HG03103 (cell line): ENCODE measurements at regions not wholly inside any gene's neighbourhood (a gene's known extent, or its start where the extent isn't known, plus 50 kb on each side); places are given as distances from the start of the nearest gene placed in this dataset.
"Not testable (repeated sequence)": the region's sequence is repeated elsewhere in the genome, so short reads cannot be mapped to it uniquely, and the experiment has no call there.

ENCODE experiments used
- ATAC-seq: cut with Tn5 transposase; IDR thresholded peaks from one replicate; pipeline ENCODE4 v1.9.1; 2021; ENCODE audit warnings: low read depth; ENCODE audit not compliant: unreplicated experiment

GRCh38 chr1:219324629-219325367, 151.1 kb downstream of the LYPLAL1 start:
- ATAC-seq, result peak; percentile 72

DNA sequence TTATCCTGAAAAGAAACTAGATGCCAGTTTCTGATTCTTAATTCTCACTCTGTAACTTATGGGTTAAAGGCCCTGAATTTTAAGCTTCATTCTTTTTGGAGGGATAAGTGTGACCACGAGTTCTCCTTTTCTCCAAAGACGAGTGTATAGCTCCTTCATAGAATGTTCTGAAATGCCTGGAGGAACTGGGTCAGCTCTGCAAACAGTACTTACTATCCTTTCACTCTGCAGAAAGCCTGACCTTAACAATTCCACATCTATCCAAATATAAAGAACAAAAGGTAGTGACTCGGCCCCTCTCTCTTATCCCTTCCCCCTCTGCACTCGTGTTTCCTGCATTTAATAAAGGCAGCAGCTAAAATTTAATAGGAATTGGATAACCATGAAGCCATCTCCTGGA, 150.5 kb downstream of the LYPLAL1 start:
- no peak for ATAC-seq

GRCh38 chr1:219323426-219323825, 149.7 kb downstream of the LYPLAL1 start:
- no peak for ATAC-seq

DNA sequence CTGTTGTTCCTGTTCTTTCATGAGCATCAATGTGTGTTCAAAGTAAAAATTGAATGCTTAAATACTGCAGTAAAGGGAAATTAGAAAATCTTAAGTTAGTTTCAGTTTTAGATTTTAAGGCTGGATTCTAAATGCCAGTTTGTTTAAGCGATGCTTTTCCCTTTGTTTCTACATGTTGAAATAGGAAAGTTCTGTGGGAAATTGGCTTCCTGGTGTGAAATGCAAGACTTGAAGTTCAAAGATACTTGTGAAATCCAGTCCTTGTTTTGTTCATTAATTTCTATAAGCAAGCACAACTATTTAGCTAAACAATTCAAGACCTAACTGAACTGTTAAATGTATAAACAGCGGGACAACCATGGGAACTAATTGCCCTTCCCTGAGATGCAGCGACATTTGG, 149.1 kb downstream of the LYPLAL1 start:
- no peak for ATAC-seq

DNA sequence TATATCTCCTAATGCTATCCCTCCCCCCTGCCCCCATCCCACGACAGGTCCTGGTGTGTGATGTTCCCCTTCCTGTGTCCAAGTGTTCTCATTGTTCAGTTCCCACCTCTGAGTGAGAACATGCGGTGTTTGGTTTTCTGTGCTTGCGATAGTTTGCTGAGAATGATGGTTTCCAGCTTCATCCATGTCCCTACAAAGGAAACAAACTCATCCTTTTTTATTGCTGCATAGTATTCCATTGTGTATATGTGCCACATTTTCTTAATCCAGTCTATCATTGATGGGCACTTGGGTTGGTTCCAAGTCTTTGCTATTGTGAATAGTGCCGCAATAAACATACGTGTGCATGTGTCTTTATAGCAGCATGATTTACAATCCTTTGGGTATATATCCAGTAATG, 146.9 kb downstream of the LYPLAL1 start:
- ATAC-seq, result not testable (repeated sequence)

DNA sequence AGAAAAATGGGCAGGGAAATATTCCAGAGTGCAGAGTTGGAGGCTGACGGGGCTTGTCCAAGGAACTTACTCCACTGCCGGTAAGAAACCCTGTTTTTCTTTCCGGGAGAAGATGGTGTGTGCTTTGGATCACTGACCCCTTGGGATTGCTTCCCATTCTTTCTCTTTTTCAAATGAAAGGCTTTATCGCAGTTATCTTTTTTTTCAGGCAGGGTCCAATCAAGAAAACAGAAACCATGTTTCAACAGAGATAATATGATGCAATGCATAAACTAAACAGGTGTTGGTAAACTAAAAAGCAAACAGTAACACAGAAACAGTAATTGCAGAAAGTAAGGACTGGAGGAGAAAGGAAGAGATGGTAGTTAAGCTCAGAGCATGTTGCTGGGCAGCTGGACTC, 145.1 kb downstream of the LYPLAL1 start:
- no peak for ATAC-seq

GRCh38 chr1:219317762-219318353, 144.2 kb downstream of the LYPLAL1 start:
- no peak for ATAC-seq

DNA sequence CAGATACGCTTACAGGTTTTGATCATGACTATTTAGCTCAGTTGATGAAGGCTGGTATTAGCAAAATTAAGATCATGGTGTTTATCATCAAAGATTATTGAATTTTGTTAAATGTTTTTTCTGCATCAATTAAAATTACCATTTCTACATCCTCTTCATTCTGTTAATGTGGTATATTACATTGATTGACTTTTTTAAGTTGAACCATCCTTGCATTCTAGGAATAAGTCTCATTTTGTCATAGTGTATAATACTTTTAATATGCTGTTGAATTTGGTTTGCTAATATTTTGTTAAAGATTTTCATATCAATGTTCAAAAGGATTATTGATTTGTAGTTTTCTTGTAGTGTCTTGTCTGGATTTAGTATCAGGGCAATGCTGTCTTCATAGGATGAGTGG, 142.4 kb downstream of the LYPLAL1 start:
- ATAC-seq, result no peak

DNA sequence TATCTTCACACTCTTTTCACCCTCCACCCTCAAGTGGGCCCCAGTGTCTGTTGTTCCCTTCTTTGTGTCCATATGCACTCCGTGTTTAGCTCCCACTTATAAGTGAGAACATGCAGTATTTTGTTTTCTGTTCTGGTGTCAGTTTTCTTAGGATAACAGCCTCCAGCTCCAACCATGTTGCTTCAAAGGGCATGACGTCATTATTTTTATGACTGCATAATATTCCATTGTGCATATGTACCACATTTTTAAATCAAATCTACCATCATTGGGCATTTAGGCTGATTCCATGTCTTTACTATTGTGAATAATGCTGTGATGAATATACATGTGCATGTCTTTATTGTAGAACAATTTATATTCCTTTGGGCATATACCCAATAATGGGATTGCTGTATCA, 140.3 kb downstream of the LYPLAL1 start:
- ATAC-seq, result no peak

DNA sequence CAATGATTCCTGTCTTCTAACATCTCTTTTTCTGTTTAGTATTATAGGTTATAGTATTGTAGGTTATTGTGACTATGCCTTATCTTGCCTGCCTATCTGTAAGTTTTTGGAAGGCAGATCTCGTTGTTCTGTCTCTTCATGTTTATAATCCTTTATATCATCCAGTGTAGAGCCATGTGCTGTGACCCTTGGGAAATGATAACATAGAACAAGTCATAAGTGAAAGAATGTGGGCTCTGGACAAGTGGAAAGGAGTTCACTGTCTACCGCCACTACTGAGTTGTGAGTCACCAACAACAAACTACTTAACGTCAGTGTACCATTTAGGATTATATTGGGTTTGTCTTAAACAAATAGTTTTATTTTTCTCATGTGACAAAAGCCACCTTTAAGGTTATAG, 139.3 kb downstream of the LYPLAL1 start:
- no peak for ATAC-seq

DNA sequence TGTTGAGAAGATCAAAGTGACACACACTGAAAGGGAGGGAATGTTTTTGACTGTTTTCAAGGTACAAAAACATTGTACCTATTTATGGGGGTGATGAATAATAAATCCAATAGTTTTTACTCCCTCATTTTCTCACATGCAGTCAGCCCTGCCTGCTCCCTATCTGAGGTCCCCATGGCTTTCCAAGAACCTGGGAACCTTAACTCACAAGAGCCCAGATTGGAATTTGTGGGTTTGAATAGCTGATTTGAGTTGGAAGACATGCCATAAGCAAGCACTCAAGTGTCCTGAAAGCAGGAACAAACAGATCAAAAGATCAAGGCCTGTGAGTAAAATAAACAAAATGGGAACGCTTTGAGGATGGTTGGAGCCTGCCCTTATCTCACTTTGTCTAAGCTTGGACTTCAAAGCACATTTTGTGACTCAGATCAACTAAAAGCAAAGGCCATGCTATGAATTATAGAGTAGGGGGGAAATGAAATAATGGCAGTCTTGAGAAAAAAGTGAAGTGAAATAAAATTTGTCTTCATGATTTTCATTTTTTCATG, 136.6 kb downstream of the LYPLAL1 start:
- no peak for ATAC-seq

DNA sequence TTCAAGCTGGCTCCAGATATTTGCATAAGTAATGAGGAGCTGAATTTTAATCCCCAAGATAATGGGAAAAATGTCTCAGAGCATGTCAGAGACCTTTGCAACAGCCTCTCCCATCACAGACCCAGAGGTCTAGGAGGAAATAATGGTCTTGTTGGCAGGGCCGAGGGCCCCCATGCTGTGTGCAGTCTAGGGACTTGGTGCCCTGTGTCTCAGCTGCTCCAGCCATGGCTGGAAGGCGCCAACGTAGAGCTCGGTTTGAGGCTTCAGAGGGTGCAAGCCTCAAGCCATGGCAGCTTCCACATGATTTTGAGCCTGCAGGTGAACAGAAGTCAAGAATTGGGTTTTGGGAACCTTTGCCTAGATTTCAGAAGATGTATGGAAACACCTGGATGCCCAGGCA, 134.7 kb downstream of the LYPLAL1 start:
- ATAC-seq, result no peak

GRCh38 chr1:219304227-219305226, 130.8 kb downstream of the LYPLAL1 start:
- ATAC-seq, result no peak

DNA sequence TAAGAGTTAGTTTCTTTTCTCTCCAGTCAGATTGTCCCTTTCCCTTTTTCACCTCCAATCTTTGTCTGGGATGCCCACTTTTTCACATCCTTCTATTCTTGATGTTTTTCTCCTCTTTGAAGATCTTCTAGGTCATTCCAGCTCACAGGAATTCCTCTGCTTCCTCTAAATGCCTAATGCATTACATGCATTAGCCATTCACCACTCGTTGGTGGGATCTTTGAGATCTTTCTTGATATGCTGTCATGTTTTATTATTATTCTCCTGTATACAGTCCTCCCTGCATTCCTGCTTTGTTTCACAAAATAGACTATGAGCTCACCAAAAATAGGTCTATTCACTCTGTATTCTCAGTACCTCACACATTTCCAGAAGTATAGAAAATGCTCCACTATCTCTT, 129.0 kb downstream of the LYPLAL1 start:
- no peak for ATAC-seq

DNA sequence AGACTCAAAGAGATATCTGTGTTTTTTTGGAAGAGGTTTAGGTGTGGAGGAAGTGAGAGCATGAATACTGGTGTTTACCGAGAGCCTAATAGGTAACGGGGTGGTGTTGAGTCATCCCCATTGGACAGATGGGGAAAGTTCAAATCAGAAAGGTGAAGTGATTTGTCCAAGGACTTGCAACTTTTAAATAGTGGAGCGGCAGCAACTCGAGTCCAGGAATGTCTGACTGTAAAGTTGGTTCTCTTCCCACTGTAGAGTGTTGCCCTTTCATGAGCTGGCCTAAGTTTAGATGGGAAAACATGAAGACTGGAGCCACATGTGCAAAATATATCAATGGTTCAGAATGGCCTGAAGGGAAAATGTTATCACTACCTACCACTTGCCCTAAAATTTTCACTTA, 125.7 kb downstream of the LYPLAL1 start:
- ATAC-seq, result no peak

GRCh38 chr1:219298571-219299148, 125.0 kb downstream of the LYPLAL1 start:
- ATAC-seq, result no peak

- ATAC-seq, result no peak
Measured at GRCh38 chr1:219296430-219297355, 123.0 kb downstream of the LYPLAL1 start.

GRCh38 chr1:219294251-219294650, 120.6 kb downstream of the LYPLAL1 start:
- ATAC-seq, result no peak

GRCh38 chr1:219293410-219293809, 119.7 kb downstream of the LYPLAL1 start:
- ATAC-seq, result no peak

DNA sequence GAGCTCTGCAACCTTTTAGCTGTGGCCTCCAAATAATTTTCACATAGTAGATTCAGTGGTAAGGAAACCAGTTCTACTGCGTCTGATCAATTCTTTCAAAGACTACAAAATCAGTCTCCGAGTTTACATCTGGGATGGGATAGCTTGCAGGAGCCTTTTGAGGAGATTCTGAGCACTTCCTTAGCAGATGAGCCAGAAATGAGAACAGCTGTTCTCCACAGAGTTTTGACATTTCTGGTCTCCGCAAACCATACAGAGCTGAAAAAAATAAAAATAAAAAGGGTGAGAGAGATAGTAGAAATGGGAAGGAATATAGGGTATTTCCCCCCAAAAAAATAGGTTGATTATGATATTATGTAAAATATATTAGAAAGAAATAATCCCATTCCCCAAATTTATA, 119.3 kb downstream of the LYPLAL1 start:
- no peak for ATAC-seq
